Ovary (tissue), 3 donors: ENCODE measurements at regions not wholly inside any gene's neighbourhood (a gene's known extent, or its start where the extent isn't known, plus 50 kb on each side); places are given as distances from the start of the nearest gene placed in this dataset.

ENCODE experiments used
- CTCF ChIP-seq, 3 donors: fragments of 450-650 bp in 2 of 3; fragments of 200-600 bp in 1 of 3; IDR thresholded peaks; one replicate each; pipeline versions ENCODE4 v1.5.1 to v1.8.0; 2016 to 2022; ENCODE audit warnings: antibody characterized with exemption in 3 of 3, mild to moderate bottlenecking in 1 of 3
- EP300 ChIP-seq: sonication (generic); formaldehyde crosslinking; IDR thresholded peaks from one replicate; pipeline ENCODE4 v1.6.1; 2017; ENCODE audit warnings: antibody characterized with exemption
- POLR2A ChIP-seq: fragments of 450-650 bp; IDR thresholded peaks from one replicate; pipeline ENCODE4 v1.6.1; 2017; ENCODE audit warnings: antibody characterized with exemption, mild to moderate bottlenecking, moderate library complexity
- donor health status: DM: no; HTN: no; CAD: no.

DNA sequence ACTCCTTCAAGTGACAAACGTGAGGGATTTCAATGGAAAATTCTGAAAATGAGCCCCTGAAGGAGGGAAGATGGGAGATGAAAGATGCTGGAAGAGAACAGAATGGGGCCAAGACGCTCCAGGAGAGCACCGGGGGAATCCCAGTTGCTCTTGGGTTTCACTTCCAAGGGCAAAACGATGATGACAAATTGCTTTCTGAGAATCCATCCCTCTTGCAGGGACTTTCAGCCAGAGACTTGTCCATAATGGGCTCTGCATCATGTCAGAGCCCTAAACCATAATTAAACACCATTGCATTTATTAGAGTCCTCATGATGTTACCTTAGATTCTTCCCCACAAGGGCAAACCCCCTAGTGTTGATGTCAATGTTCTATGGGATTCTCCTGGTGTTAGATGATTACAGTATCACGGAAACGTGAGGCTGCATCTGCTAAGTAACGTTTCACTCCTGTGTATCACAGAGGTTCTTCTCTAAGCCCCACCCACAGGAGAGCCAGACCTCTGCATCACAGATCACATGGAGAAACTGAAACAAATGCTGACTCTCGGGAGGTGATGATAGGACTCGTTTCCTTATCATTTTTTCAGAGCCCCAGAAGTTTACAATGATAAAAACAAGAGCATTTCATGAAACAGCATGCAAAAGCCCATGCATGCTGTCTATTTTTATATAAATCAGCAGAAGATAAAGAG lies 114.4 kb downstream of the TENT4A start:
- TF ChIP-seq CTCF (IDR thresholded peaks at IDR 0.05) (no peak), EP300 (no peak), POLR2A (no peak)
